ENCODE measurements at regions not wholly inside any gene's neighbourhood (a gene's known extent, or its start where the extent isn't known, plus 50 kb on each side); places are given as distances from the start of the nearest gene placed in this dataset.

GRCh38 chr5:135135530-135136226 is 101.7 kb upstream of the PITX1 start:
- no peak for DNase-seq

GRCh38 chr5:135134691-135135381 is 100.8 kb upstream of the PITX1 start:
- no peak for DNase-seq

GRCh38 chr5:135133698-135134515 is 99.9 kb upstream of the PITX1 start:
- DNase-seq = no peak

- no peak for DNase-seq
Observed at GRCh38 chr5:135133181-135133580, 99.2 kb upstream of the PITX1 start.

GRCh38 chr5:135131801-135132680 is 98.0 kb upstream of the PITX1 start:
- no peak for DNase-seq

GRCh38 chr5:135130261-135131215 is 96.5 kb upstream of the PITX1 start:
- DNase-seq = no peak

- DNase-seq = no peak
Observed at GRCh38 chr5:135129307-135129706, 95.3 kb upstream of the PITX1 start.

- DNase-seq = no peak
Observed at GRCh38 chr5:135128361-135128760, 94.3 kb upstream of the PITX1 start.

GRCh38 chr5:135127439-135128240 is 93.6 kb upstream of the PITX1 start:
- DNase-seq = no peak

- no peak for DNase-seq
Observed at GRCh38 chr5:135126688-135127438, 92.8 kb upstream of the PITX1 start.

- DNase-seq = no peak
Observed at GRCh38 chr5:135124724-135125123, 90.7 kb upstream of the PITX1 start.

- DNase-seq = no peak
Observed at GRCh38 chr5:135124128-135124527, 90.1 kb upstream of the PITX1 start.

- DNase-seq = no peak
Observed at GRCh38 chr5:135122797-135123196, 88.8 kb upstream of the PITX1 start.

GRCh38 chr5:135120951-135121350 is 86.9 kb upstream of the PITX1 start:
- DNase-seq = no peak

GRCh38 chr5:135119481-135119880 is 85.5 kb upstream of the PITX1 start:
- DNase-seq = no peak

- no peak for DNase-seq
Observed at GRCh38 chr5:135117590-135117989, 83.6 kb upstream of the PITX1 start.

GRCh38 chr5:135116160-135116561 is 82.1 kb upstream of the PITX1 start:
- no peak for DNase-seq

- no peak for DNase-seq
Observed at GRCh38 chr5:135115591-135115990, 81.6 kb upstream of the PITX1 start.

- DNase-seq = no peak
Observed at GRCh38 chr5:135114759-135115158, 80.7 kb upstream of the PITX1 start.

Measured in effector CD8-positive, alpha-beta T cell (primary cell).